Neural progenitor cell (in vitro differentiated cells): ENCODE measurements at regions not wholly inside any gene's neighbourhood (a gene's known extent, or its start where the extent isn't known, plus 50 kb on each side); places are given as distances from the start of the nearest gene placed in this dataset.

Experiments used
- DNase-seq: peaks from one replicate; pipeline ENCODE4 v3.0.0-alpha.2; 2016; ENCODE audit warnings: low spot score
- H2AFZ ChIP-seq: fragments of 200-600 bp; sonication (generic); replicated peaks from 2 replicates; pipeline ENCODE4 v1.6.1; 2016; ENCODE audit warnings: antibody characterized with exemption
- H3F3A ChIP-seq: fragments of 200-600 bp; sonication (generic); 2 replicates; pipeline ENCODE4 v1.6.1; 2016; ENCODE audit warnings: antibody characterized with exemption, low read depth
- H3K27ac ChIP-seq: fragments of 200-600 bp; sonication (generic); 2 replicates; pipeline ENCODE4 v1.5.1; 2016; ENCODE audit warnings: mild to moderate bottlenecking
- H3K27me3 ChIP-seq: fragments of 200-600 bp; sonication (generic); 2 replicates; pipeline ENCODE4 v1.6.1; 2016; ENCODE audit warnings: mild to moderate bottlenecking, moderate library complexity
- H3K36me3 ChIP-seq: fragments of 200-600 bp; sonication (generic); 2 replicates; pipeline ENCODE4 v1.5.1; 2016
- H3K4me1 ChIP-seq: fragments of 200-600 bp; sonication (generic); 2 replicates; pipeline ENCODE4 v1.6.1; 2016; ENCODE audit warnings: mixed run types
- H3K4me2 ChIP-seq: fragments of 200-600 bp; sonication (generic); 2 replicates; pipeline ENCODE4 v1.6.1; 2016
- H3K4me3 ChIP-seq: fragments of 200-600 bp; sonication (generic); 2 replicates; pipeline ENCODE4 v1.5.1; 2016
- H3K79me2 ChIP-seq: fragments of 200-600 bp; sonication (generic); 2 replicates; pipeline ENCODE4 v1.6.1; 2016; ENCODE audit warnings: low read depth
- H3K9ac ChIP-seq: fragments of 200-600 bp; sonication (generic); 2 replicates; pipeline ENCODE4 v1.6.1; 2016
- H3K9me3 ChIP-seq: fragments of 200-600 bp; sonication (generic); 2 replicates; pipeline ENCODE4 v1.5.1; 2016; ENCODE audit warnings: low read depth
- H4K20me1 ChIP-seq: fragments of 200-600 bp; sonication (generic); 2 replicates; pipeline ENCODE4 v1.6.1; 2016; ENCODE audit warnings: low read depth
- H3K27ac Mint-ChIP-seq: 3 replicates; pipeline ENCODE4 v1.8.0; 2021; ENCODE audit warnings: mixed read lengths
- H3K27me3 Mint-ChIP-seq: 2 replicates; pipeline ENCODE4 v1.8.0; 2022; ENCODE audit warnings: low read depth, mild to moderate bottlenecking, inconsistent platforms, moderate library complexity, mixed read lengths; ENCODE audit not compliant: insufficient read depth
- H3K36me3 Mint-ChIP-seq: 3 replicates; pipeline ENCODE4 v1.8.0; 2021; ENCODE audit warnings: mixed read lengths
- H3K4me1 Mint-ChIP-seq: 3 replicates; pipeline ENCODE4 v1.8.0; 2021; ENCODE audit warnings: mixed read lengths
- H3K4me3 Mint-ChIP-seq: 3 replicates; pipeline ENCODE4 v1.8.0; 2021; ENCODE audit warnings: mild to moderate bottlenecking, moderate library complexity, mixed read lengths
- H3K9me3 Mint-ChIP-seq: 3 replicates; pipeline ENCODE4 v1.8.0; 2020; ENCODE audit warnings: mixed read lengths
- EZH2 ChIP-seq: fragments of 200-600 bp; sonication (generic); IDR thresholded peaks from 2 replicates; pipeline ENCODE4 v1.6.1; 2017; ENCODE audit warnings: antibody characterized with exemption, mild to moderate bottlenecking, moderate library complexity
- EZH2phosphoT487 ChIP-seq: fragments of 200-600 bp; sonication (generic); IDR thresholded peaks from 2 replicates; pipeline ENCODE4 v1.6.1; 2017; ENCODE audit warnings: antibody characterized with exemption
- TF ChIP-seq, protein P1 (sequence below): fragments of 200-600 bp; sonication (generic); IDR thresholded peaks from 2 replicates; pipeline ENCODE4 v1.5.1; 2017; ENCODE audit warnings: antibody characterized with exemption, mild to moderate bottlenecking

- Histone ChIP-seq H3K9ac (no peak overlapping the region), H3K9me3 (no peaks in the 10 kb centered on the region), H4K20me1 (no peaks in the 10 kb centered on the region), H3K36me3 (no peaks in the 10 kb centered on the region), H3K4me2 (no peak overlapping the region), H3K4me3 (no peak overlapping the region), H3F3A (no peaks in the 10 kb centered on the region), H3K27ac (no peak overlapping the region), H3K79me2 (no peaks in the 10 kb centered on the region), H3K4me1 (peaks cover 8% of the 10 kb centered on the region), H3K27me3 (no peaks in the 10 kb centered on the region), H2AFZ (no peak overlapping the region)
- no peak for DNase-seq
- Mint-ChIP-seq H3K27me3 (peaks cover 21% of the 10 kb centered on the region), H3K4me3 (no peak overlapping the region), H3K9me3 (no peaks in the 10 kb centered on the region), H3K4me1 (peaks cover 24% of the 10 kb centered on the region), H3K36me3 (no peaks in the 10 kb centered on the region), H3K27ac (no peak overlapping the region)
- TF ChIP-seq EZH2 (no peak), EZH2phosphoT487 (no peak)
- TF ChIP-seq, protein P1, sequence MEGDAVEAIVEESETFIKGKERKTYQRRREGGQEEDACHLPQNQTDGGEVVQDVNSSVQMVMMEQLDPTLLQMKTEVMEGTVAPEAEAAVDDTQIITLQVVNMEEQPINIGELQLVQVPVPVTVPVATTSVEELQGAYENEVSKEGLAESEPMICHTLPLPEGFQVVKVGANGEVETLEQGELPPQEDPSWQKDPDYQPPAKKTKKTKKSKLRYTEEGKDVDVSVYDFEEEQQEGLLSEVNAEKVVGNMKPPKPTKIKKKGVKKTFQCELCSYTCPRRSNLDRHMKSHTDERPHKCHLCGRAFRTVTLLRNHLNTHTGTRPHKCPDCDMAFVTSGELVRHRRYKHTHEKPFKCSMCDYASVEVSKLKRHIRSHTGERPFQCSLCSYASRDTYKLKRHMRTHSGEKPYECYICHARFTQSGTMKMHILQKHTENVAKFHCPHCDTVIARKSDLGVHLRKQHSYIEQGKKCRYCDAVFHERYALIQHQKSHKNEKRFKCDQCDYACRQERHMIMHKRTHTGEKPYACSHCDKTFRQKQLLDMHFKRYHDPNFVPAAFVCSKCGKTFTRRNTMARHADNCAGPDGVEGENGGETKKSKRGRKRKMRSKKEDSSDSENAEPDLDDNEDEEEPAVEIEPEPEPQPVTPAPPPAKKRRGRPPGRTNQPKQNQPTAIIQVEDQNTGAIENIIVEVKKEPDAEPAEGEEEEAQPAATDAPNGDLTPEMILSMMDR = no peak
These were observed 256.2 kb downstream of the PARN start for GRCh38 chr16:14373896-14374295.

GRCh38 chr16:14373406-14373805 lies 256.7 kb downstream of the PARN start:
- Histone ChIP-seq H4K20me1 (no peaks in the 10 kb centered on the region), H3K79me2 (no peaks in the 10 kb centered on the region), H3K36me3 (no peaks in the 10 kb centered on the region), H3F3A (no peaks in the 10 kb centered on the region), H3K4me1 (peaks cover 8% of the 10 kb centered on the region), H3K9ac (no peak overlapping the region), H3K9me3 (no peaks in the 10 kb centered on the region), H3K27me3 (no peaks in the 10 kb centered on the region), H3K4me3 (no peak overlapping the region), H3K4me2 (no peak overlapping the region), H2AFZ (no peak overlapping the region), H3K27ac (no peak overlapping the region)
- H3K36me3 Mint-ChIP-seq = no peaks in the 10 kb centered on the region
- no peak for TF ChIP-seq EZH2phosphoT487
- TF ChIP-seq, protein P1 = no peak
- no peak for TF ChIP-seq EZH2
- no peak for DNase-seq
- peaks cover 21% of the 10 kb centered on the region for H3K27me3 Mint-ChIP-seq
- H3K9me3 Mint-ChIP-seq = no peaks in the 10 kb centered on the region
- no peak overlapping the region for H3K4me3 Mint-ChIP-seq
- H3K27ac Mint-ChIP-seq = no peak overlapping the region
- H3K4me1 Mint-ChIP-seq = peaks cover 24% of the 10 kb centered on the region

- H3K79me2 ChIP-seq = no peaks in the 10 kb centered on the region
- no peaks in the 10 kb centered on the region for H3K27me3 ChIP-seq
- H3K4me1 Mint-ChIP-seq = peaks cover 20% of the 10 kb centered on the region
- no peak overlapping the region for H3K9ac ChIP-seq
- no peak overlapping the region for H3K4me3 ChIP-seq
- H3F3A ChIP-seq = no peaks in the 10 kb centered on the region
- no peaks in the 10 kb centered on the region for H3K9me3 ChIP-seq
- H4K20me1 ChIP-seq = no peaks in the 10 kb centered on the region
- no peaks in the 10 kb centered on the region for H3K9me3 Mint-ChIP-seq
- H3K27me3 Mint-ChIP-seq = peaks cover 20% of the 10 kb centered on the region
- H3K36me3 Mint-ChIP-seq = no peaks in the 10 kb centered on the region
- no peak overlapping the region for H3K4me3 Mint-ChIP-seq
- H3K4me1 ChIP-seq = peaks cover 8% of the 10 kb centered on the region
- TF ChIP-seq EZH2 = no peak
- TF ChIP-seq, protein P1 = no peak
- TF ChIP-seq EZH2phosphoT487 = no peak
- H2AFZ ChIP-seq = no peak overlapping the region
- no peak overlapping the region for H3K4me2 ChIP-seq
- no peak overlapping the region for H3K27ac Mint-ChIP-seq
- peak; percentile 28 for DNase-seq
- no peak overlapping the region for H3K27ac ChIP-seq
- no peaks in the 10 kb centered on the region for H3K36me3 ChIP-seq
These were observed 257.6 kb downstream of the PARN start for GRCh38 chr16:14372471-14372870.
